ENCODE measurements at regions not wholly inside any gene's neighbourhood (a gene's known extent, or its start where the extent isn't known, plus 50 kb on each side); places are given as distances from the start of the nearest gene placed in this dataset.

DNA sequence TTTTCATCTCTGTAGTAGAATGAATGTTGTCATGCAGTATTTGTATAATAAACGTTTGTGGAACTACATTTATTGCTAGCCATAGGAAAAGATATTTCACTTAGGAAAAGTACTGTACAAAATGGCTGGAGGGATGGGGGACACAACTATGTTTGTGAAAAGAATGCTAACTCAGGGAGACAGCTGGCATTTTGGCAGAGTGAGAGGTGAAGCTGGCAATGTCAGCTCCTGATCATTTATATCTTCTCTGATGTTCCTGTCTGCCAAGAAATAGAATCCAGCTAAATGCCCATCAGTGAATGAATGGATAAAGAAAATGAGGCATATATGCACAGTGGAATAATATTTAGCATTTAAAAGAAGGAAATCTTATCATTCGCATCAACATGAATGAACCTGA, 313.0 kb upstream of the IRAK1BP1 start:
- 68 to 80% (median 70%) methylated on average over 2 of the region's 2 CpGs for WGBS, 4 donors
- peaks cover 0 to 5% (median 5%) of the 10 kb centered on the region in 3 donors for H3K9me3 ChIP-seq (replicated peaks in 1 of 3)
- no peaks in the 10 kb centered on the region for H3K4me1 ChIP-seq (replicated peaks in 1 of 2)
- intact Hi-C loops (cut with DNase I), result no loop called here
- no peak overlapping the region for H3K27ac ChIP-seq
- no peak for DNase-seq
- no peak for TF ChIP-seq POLR2A (IDR thresholded peaks at IDR 0.05)
- TF ChIP-seq, protein P1, sequence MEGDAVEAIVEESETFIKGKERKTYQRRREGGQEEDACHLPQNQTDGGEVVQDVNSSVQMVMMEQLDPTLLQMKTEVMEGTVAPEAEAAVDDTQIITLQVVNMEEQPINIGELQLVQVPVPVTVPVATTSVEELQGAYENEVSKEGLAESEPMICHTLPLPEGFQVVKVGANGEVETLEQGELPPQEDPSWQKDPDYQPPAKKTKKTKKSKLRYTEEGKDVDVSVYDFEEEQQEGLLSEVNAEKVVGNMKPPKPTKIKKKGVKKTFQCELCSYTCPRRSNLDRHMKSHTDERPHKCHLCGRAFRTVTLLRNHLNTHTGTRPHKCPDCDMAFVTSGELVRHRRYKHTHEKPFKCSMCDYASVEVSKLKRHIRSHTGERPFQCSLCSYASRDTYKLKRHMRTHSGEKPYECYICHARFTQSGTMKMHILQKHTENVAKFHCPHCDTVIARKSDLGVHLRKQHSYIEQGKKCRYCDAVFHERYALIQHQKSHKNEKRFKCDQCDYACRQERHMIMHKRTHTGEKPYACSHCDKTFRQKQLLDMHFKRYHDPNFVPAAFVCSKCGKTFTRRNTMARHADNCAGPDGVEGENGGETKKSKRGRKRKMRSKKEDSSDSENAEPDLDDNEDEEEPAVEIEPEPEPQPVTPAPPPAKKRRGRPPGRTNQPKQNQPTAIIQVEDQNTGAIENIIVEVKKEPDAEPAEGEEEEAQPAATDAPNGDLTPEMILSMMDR (IDR thresholded peaks at IDR 0.05), result no peak
- H3K36me3 ChIP-seq (replicated peaks in 1 of 2), result no peaks in the 10 kb centered on the region
- no peak overlapping the region for H3K4me3 ChIP-seq
- no peaks in the 10 kb centered on the region for H3K27me3 ChIP-seq

DNA sequence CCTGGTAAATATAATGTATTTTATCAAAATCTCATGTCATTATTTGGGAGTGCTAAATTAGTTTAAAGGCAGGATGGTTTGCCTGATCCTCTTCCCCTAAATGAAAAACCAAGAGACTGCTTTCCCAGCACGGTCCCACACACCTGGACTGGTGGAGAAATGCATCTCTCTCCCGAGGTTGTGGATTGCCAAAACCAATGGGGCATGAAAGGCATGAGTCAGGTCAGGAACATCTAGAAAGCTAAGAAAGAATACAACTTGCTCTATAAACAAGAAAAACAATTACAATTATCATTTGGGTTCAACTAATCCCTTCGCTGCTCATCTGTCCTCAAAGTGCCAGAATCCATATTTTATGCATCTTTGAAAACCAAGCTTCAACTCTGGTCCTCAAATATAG, 308.3 kb upstream of the IRAK1BP1 start:
- H3K27ac ChIP-seq, result no peak overlapping the region
- TF ChIP-seq, protein P1 (IDR thresholded peaks at IDR 0.05), result no peak
- no peak for TF ChIP-seq POLR2A (IDR thresholded peaks at IDR 0.05)
- intact Hi-C loops (cut with DNase I), result no loop called here
- H3K36me3 ChIP-seq (replicated peaks in 1 of 2), result no peaks in the 10 kb centered on the region
- WGBS, 4 donors, result 77 to 83% (median 81%) methylated on average over 3 of the region's 3 CpGs
- DNase-seq, result no peak
- H3K27me3 ChIP-seq, result no peaks in the 10 kb centered on the region
- H3K9me3 ChIP-seq (replicated peaks in 1 of 3), result peaks cover 0 to 5% (median 0%) of the 10 kb centered on the region in 3 donors
- H3K4me3 ChIP-seq, result no peak overlapping the region
- no peaks in the 10 kb centered on the region for H3K4me1 ChIP-seq (replicated peaks in 1 of 2)

DNA sequence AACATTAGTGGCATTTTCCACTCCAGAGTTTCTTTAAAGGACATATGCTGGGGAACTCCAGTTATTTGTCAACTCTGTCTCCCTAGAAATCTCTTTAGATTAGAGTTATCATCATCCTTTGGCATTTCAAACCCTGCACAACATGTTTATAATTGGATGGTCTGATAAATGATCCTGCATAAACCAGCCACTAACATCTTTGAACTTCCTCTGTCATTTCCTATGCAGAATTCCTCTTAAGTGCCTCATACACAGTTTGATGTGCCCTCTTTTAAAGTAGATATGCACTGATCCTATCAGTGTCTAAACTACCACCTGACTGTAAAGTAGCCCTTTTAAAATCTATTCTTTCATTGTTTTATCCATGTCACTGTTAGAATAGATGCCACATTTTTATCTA, 306.3 kb upstream of the IRAK1BP1 start:
- Histone ChIP-seq H3K27ac (no peak overlapping the region), H3K4me1 (replicated peaks in 1 of 2) (no peaks in the 10 kb centered on the region), H3K27me3 (no peaks in the 10 kb centered on the region), H3K36me3 (replicated peaks in 1 of 2) (no peaks in the 10 kb centered on the region), H3K4me3 (no peak overlapping the region), H3K9me3 (replicated peaks in 1 of 3) (peaks cover 0 to 5% (median 0%) of the 10 kb centered on the region in 3 donors)
- TF ChIP-seq, protein P1 (IDR thresholded peaks at IDR 0.05), result no peak
- TF ChIP-seq POLR2A (IDR thresholded peaks at IDR 0.05), result no peak
- intact Hi-C loops (cut with DNase I), result no loop called here
- DNase-seq, result no peak

DNA sequence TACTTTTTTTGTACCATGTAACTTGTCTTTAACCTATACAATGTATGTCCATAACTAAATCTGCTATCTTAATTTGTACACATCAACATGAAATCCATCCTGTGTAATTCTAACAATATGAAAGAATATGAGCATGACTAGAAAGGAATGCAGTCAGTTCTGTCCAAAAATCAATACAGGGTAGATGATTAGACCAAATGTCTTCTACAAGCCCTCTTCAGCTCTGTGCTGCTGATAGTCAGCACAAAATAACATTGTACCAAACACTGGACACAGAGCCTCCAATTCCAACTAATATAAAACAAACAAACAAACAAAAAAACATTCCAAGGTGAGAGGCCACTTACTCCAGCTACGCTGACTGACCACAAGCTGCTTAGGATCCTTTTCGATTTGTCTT, 301.4 kb upstream of the IRAK1BP1 start:
- no peak overlapping the region for H3K27ac ChIP-seq
- WGBS, 4 donors, result 76 to 90% (median 84%) methylated on average over 2 of the region's 2 CpGs
- TF ChIP-seq, protein P1 (IDR thresholded peaks at IDR 0.05), result no peak
- TF ChIP-seq POLR2A (IDR thresholded peaks at IDR 0.05), result no peak
- no peaks in the 10 kb centered on the region for H3K4me1 ChIP-seq (replicated peaks in 1 of 2)
- H3K9me3 ChIP-seq (replicated peaks in 1 of 3), result peaks cover 0 to 6% (median 0%) of the 10 kb centered on the region in 3 donors
- H3K4me3 ChIP-seq, result no peak overlapping the region
- DNase-seq, result no peak
- intact Hi-C loops (cut with DNase I), result no loop called here
- no peaks in the 10 kb centered on the region for H3K27me3 ChIP-seq
- no peaks in the 10 kb centered on the region for H3K36me3 ChIP-seq (replicated peaks in 1 of 2)

All from adrenal gland (tissue), 9 donors.